GM12891 (cell line): ENCODE measurements at regions not wholly inside any gene's neighbourhood (a gene's known extent, or its start where the extent isn't known, plus 50 kb on each side); places are given as distances from the start of the nearest gene placed in this dataset.

Experiments used
- POLR2A ChIP-seq: IDR thresholded peaks from 2 replicates; pipeline ENCODE4 v1.6.1; 2011; ENCODE audit warnings: low read depth, low read length, control low read depth
- POLR2AphosphoS5 ChIP-seq: IDR thresholded peaks from 2 replicates; pipeline ENCODE4 v1.6.1; 2011; ENCODE audit warnings: low read depth, low read length, control low read depth
- TAF1 ChIP-seq: IDR thresholded peaks from 2 replicates; pipeline ENCODE4 v1.6.1; 2011; ENCODE audit warnings: low read depth, low read length, control low read depth

- TF ChIP-seq POLR2AphosphoS5 (no peak), TAF1 (no peak), POLR2A (no peak)
Measured at GRCh38 chr9:85392260-85392659, 349.5 kb downstream of the AGTPBP1 start.
